Endothelial cell of umbilical vein (primary cell): ENCODE measurements at regions not wholly inside any gene's neighbourhood (a gene's known extent, or its start where the extent isn't known, plus 50 kb on each side); places are given as distances from the start of the nearest gene placed in this dataset.

Source experiments
- CTCF ChIP-seq, 2 donors: IDR thresholded peaks; 1 replicate in 1 of 2; 2 replicates in 1 of 2; pipeline ENCODE4 v1.5.1; 2011; ENCODE audit warnings: low read length in 2 of 2, mild to moderate bottlenecking in 2 of 2, moderate library complexity in 2 of 2, control low read depth in 1 of 2, inconsistent platforms in 1 of 2, low read depth in 1 of 2; ENCODE audit not compliant: insufficient read depth in 1 of 2; ENCODE audit errors: extremely low read depth in 1 of 2
- EZH2 ChIP-seq: IDR thresholded peaks from 2 replicates; pipeline ENCODE4 v1.6.1; 2012; ENCODE audit warnings: borderline replicate concordance, low read depth, mild to moderate bottlenecking, moderate library complexity, low read length, inconsistent platforms; ENCODE audit not compliant: severe bottlenecking
- FOS ChIP-seq: IDR thresholded peaks from 2 replicates; pipeline ENCODE4 v1.6.1; 2011; ENCODE audit warnings: mild to moderate bottlenecking, low read length, moderate library complexity, borderline replicate concordance; ENCODE audit not compliant: insufficient read depth
- MAX ChIP-seq: IDR thresholded peaks from 2 replicates; pipeline ENCODE4 v1.6.1; 2011; ENCODE audit not compliant: insufficient read depth, insufficient read length
- POLR2A ChIP-seq: IDR thresholded peaks from 2 replicates; pipeline ENCODE4 v1.6.1; 2012; ENCODE audit warnings: low read depth, mild to moderate bottlenecking, control low read depth, low read length
- POLR2AphosphoS5 ChIP-seq: IDR thresholded peaks from 2 replicates; pipeline ENCODE4 v1.6.1; 2012; ENCODE audit warnings: low read depth, mild to moderate bottlenecking, control low read depth, low read length, moderate library complexity; ENCODE audit not compliant: insufficient read depth

GRCh38 chr5:56705217-56705616 lies 110.1 kb upstream of the MAP3K1 start:
- TF ChIP-seq EZH2 (no peak), CTCF (IDR thresholded peaks at IDR 0.05; ENCODE audit: extremely low read depth in 1 of 2, insufficient read depth in 1 of 2, low read depth in 1 of 2, low read length in 2 of 2) (no peak), POLR2AphosphoS5 (no peak), FOS (no peak), MAX (no peak), POLR2A (no peak)
